ENCODE measurements at regions not wholly inside any gene's neighbourhood (a gene's known extent, or its start where the extent isn't known, plus 50 kb on each side); places are given as distances from the start of the nearest gene placed in this dataset.

DNA sequence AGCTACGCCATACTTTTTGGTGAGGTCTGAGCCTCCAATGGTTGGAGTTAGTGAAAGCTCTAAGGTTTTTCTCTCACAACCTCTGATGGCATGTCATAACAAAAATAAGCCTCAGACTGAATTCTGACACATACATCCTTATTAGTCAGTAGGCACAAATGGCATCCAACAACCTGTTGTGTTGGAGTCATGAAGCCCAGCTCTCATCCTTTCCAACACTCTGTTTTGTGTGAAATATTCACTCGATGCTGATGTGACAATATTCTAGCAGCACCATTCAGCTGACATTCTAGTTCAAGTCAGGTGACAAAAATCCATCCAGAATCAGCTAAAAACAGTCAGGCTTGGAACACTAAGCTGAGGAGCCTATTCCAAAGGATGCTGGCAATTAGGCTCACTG, 603.2 kb upstream of the ID2 start:
- no peak for DNase-seq

DNA sequence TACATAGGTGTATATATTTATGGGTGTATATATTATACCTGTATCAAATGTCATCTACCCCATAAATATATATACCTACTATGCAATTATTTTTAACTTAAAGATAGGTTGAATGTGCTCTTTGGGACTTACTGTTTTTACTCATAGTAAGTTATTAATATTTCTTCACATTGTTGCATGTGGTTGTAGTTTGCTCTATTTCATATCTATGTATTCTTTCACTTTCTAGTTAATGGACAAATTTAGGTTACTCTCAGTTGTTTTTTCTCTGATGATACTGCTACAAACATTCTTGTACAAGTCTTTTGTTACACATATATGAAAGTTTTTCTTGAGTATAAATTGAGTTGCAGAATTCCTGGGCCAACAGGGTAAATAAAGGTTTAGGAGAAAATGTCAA, 601.8 kb upstream of the ID2 start:
- no peak for DNase-seq

DNA sequence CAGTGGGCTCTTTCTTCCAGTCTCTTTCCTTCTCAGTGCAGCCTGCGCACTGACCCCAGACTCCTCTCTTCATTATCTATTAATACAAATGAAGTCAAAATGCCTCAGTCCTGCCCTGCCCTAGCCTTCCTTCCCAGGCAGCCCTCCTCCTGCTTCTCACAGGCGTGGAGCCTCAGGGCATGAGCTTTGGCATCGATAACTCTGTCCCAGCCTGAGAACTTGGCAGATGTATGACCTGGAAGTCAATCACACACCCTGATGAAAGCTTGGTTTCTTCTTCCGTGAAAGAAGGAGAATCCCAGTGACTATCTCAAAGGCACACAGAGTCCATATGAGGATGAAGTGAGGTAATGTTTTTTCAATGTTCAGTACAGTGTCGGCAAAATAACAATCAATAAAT, 600.7 kb upstream of the ID2 start:
- no peak for DNase-seq

DNA sequence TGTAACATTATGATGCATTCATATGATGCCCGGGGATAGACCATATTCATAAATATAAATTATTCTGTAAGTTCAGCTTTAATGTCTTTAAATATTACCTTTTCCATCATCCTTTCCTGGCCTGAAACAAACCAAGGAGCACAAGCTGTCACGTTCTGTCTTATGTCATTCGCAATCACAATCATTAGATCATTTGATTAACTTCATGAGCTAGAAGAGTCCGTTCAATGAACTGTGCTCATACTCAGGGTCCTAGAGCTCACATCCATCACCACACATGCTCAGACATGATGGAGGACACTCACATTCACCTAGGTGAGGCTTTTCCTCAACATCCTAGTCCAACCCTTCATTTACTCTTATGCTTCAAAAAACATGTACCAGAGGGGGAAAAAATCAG, 599.0 kb upstream of the ID2 start:
- no peak for DNase-seq

- no peak for DNase-seq
Measured at GRCh38 chr2:8086357-8086756, 595.5 kb upstream of the ID2 start.

DNA sequence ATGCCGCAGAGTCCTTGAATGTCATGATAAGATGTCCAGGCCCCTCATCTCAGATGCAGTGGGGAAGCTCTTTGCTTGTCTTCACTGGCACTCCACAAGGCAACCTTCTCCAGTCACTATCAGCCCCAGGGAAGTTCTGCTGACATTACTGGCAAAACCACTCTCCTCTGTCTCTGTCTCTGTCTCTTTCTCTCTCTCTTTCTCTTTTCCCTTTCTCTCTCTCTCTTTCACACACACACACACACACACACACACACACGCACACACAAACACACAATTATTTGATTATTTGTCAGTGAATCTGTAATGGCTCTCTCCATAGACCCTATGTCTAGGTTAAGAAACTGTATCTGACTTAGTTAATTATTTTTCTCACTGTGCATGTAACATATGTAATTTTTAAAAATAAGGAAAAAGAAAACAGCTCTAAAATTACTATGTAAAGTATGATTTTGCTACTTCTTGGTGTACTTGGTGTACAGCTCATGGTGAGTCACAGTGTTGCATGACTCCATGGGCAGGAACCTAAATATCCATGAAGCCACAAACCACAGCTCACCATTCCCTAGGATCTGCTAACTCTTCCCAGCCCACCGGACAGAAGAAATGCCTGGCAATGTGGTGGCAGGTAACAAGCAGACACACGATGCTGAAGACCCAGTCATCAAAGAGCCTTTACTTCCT, 594.9 kb upstream of the ID2 start:
- DNase-seq: no peak

- DNase-seq: no peak
Measured at GRCh38 chr2:8087480-8087840, 594.4 kb upstream of the ID2 start.

- DNase-seq: no peak
Measured at GRCh38 chr2:8088810-8089209, 593.0 kb upstream of the ID2 start.

GRCh38 chr2:8089596-8089995, 592.3 kb upstream of the ID2 start:
- no peak for DNase-seq

- peak; percentile 41 for DNase-seq
Measured at GRCh38 chr2:8090748-8091700, 590.8 kb upstream of the ID2 start.

DNA sequence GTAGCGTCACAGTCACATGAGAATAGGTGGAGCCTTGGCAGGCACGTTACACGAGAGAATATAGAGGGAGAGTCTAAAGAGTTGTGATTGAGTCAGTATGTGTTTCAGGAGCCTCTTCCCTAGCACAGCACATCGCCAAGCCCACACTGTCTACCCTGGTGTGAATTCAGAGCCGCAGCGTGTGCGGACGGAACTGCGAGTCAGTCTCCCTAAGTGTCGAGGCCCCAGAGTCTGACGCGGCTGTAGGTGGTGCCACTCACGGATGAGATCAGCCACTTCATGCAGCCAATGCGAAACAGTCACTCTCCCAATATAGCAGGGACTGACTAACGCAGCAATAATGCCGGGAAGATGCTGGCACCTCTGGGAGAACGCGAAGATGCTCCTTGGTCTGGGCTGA, 587.3 kb upstream of the ID2 start:
- DNase-seq: no peak

GRCh38 chr2:8095978-8096377, 585.9 kb upstream of the ID2 start:
- no peak for DNase-seq

- no peak for DNase-seq
Measured at GRCh38 chr2:8096484-8096883, 585.4 kb upstream of the ID2 start.

GRCh38 chr2:8098476-8099266, 583.2 kb upstream of the ID2 start:
- no peak for DNase-seq

DNA sequence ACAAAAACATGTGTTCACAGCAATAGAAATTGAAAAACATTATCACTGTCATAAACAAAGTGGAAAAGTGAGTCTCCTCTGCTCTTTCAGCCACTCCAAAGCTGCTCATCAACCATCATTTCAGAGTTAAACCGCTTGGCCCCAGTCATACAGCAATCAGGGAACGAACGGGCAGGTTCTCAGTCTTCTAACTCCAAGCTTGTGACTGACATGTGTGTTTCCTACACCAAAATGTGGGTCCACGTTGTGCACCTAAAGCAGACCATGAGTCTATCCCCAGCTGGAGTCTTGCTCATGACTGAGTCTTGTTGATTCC, 582.6 kb upstream of the ID2 start:
- DNase-seq: no peak

GRCh38 chr2:8101614-8102277, 580.1 kb upstream of the ID2 start:
- DNase-seq: no peak

- no peak for DNase-seq
Measured at GRCh38 chr2:8102470-8102869, 579.4 kb upstream of the ID2 start.

GRCh38 chr2:8103085-8103708, 578.7 kb upstream of the ID2 start:
- DNase-seq: peak; percentile 50

- no peak for DNase-seq
Measured at GRCh38 chr2:8107150-8107549, 574.7 kb upstream of the ID2 start.

GRCh38 chr2:8107621-8108378, 574.1 kb upstream of the ID2 start:
- no peak for DNase-seq

GRCh38 chr2:8110716-8111115, 571.1 kb upstream of the ID2 start:
- no peak for DNase-seq

DNA sequence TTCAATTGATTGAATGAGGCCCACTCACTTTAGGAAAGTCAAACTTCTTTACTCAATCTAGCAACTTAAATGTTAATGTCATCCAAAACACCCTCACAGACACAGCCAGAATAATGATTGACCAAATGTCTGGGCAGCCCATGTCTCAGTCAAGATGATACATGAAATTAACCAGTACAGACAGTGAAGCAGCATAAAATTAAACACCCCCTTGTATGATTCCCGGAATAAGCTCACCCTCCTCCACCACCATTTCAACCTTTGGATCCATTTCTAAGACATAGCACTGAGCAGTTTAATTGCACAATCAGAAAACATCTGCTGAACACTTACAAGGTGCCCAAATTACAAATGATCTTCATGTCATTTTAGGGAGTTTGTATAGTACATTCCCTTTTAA, 570.7 kb upstream of the ID2 start:
- no peak for DNase-seq

Measured in NCI-H82 (cell line).